GM18511 (cell line): ENCODE measurements at regions not wholly inside any gene's neighbourhood (a gene's known extent, or its start where the extent isn't known, plus 50 kb on each side); places are given as distances from the start of the nearest gene placed in this dataset.
"Not testable (repeated sequence)": the region's sequence is repeated elsewhere in the genome, so short reads cannot be mapped to it uniquely, and the experiment has no call there.

Source experiments
- ATAC-seq: cut with Tn5 transposase; IDR thresholded peaks from one replicate; pipeline ENCODE4 v1.9.1; 2021; ENCODE audit warnings: mild to moderate bottlenecking, moderate library complexity; ENCODE audit not compliant: unreplicated experiment

- ATAC-seq = no peak
Measured at GRCh38 chr15:81901319-81901718, 144.5 kb downstream of the MEX3B start.

GRCh38 chr15:81899730-81900129, 146.1 kb downstream of the MEX3B start:
- ATAC-seq = no peak

GRCh38 chr15:81899024-81899423, 146.8 kb downstream of the MEX3B start:
- no peak for ATAC-seq

- ATAC-seq = no peak
Measured at GRCh38 chr15:81897057-81897677, 148.7 kb downstream of the MEX3B start.

GRCh38 chr15:81896356-81896755, 149.5 kb downstream of the MEX3B start:
- ATAC-seq = no peak

GRCh38 chr15:81895723-81896122, 150.1 kb downstream of the MEX3B start:
- ATAC-seq = no peak

- ATAC-seq = no peak
Measured at GRCh38 chr15:81894061-81894460, 151.8 kb downstream of the MEX3B start.

GRCh38 chr15:81893182-81893835, 152.5 kb downstream of the MEX3B start:
- no peak for ATAC-seq

GRCh38 chr15:81890496-81890895, 155.3 kb downstream of the MEX3B start:
- no peak for ATAC-seq

- no peak for ATAC-seq
Measured at GRCh38 chr15:81889485-81889881, 156.3 kb downstream of the MEX3B start.

GRCh38 chr15:81888748-81889484, 156.9 kb downstream of the MEX3B start:
- ATAC-seq = no peak

- no peak for ATAC-seq
Measured at GRCh38 chr15:81887912-81888311, 157.9 kb downstream of the MEX3B start.

GRCh38 chr15:81887188-81887587, 158.6 kb downstream of the MEX3B start:
- not testable (repeated sequence) for ATAC-seq

GRCh38 chr15:81886591-81886990, 159.2 kb downstream of the MEX3B start:
- ATAC-seq = no peak

GRCh38 chr15:81886080-81886479, 159.7 kb downstream of the MEX3B start:
- ATAC-seq = no peak

- ATAC-seq = no peak
Measured at GRCh38 chr15:81885135-81885534, 160.7 kb downstream of the MEX3B start.

- no peak for ATAC-seq
Measured at GRCh38 chr15:81882504-81882903, 163.3 kb downstream of the MEX3B start.

- no peak for ATAC-seq
Measured at GRCh38 chr15:81880833-81881232, 165.0 kb downstream of the MEX3B start.

- peak; percentile 74 for ATAC-seq
Measured at GRCh38 chr15:81880314-81880713, 165.5 kb downstream of the MEX3B start.

GRCh38 chr15:81875717-81876116, 170.1 kb downstream of the MEX3B start:
- not testable (repeated sequence) for ATAC-seq

- ATAC-seq = not testable (repeated sequence)
Measured at GRCh38 chr15:81870746-81871106, 175.1 kb downstream of the MEX3B start.
